Left lung (tissue), 4 donors: ENCODE measurements at regions not wholly inside any gene's neighbourhood (a gene's known extent, or its start where the extent isn't known, plus 50 kb on each side); places are given as distances from the start of the nearest gene placed in this dataset.

Experiments used
- ATAC-seq: fragments of 200-7000 bp; cut with Tn5 transposase; one replicate; pipeline ENCODE4 v1.9.1; 2020; ENCODE audit warnings: moderate library complexity
- DNase-seq, 4 donors: peaks; one replicate each; pipeline ENCODE4 v3.0.0-alpha.2; 2013 to 2020
- H3K27ac ChIP-seq, 2 donors: fragments of 200-600 bp; sonication (generic) in 1 of 2; one replicate each; pipeline versions ENCODE4 v1.5.0 to v1.8.0; 2020 to 2021
- H3K27me3 ChIP-seq, 2 donors: fragments of 200-600 bp; sonication (generic) in 1 of 2; one replicate each; pipeline versions ENCODE4 v1.5.0 to v1.8.0; 2020 to 2021
- H3K36me3 ChIP-seq, 2 donors: fragments of 200-600 bp; sonication (generic) in 1 of 2; one replicate each; pipeline versions ENCODE4 v1.5.0 to v1.8.0; 2020 to 2021
- H3K4me1 ChIP-seq, 2 donors: fragments of 200-600 bp; one replicate each; pipeline ENCODE4 v1.8.0; 2021
- H3K4me3 ChIP-seq, 2 donors: fragments of 200-600 bp; sonication (generic) in 1 of 2; one replicate each; pipeline versions ENCODE4 v1.5.0 to v1.8.0; 2020 to 2021; ENCODE audit warnings: mild to moderate bottlenecking in 1 of 2
- H3K9me3 ChIP-seq, 2 donors: fragments of 200-600 bp; sonication (generic) in 1 of 2; one replicate each; pipeline versions ENCODE4 v1.5.0 to v1.8.0; 2020 to 2021
- intact Hi-C, 2 donors: fragments of 100-400 bp; cut with DNase I; formaldehyde crosslinking; loops; one replicate each; pipeline versions ENCODE4 v1.11.2 to v1.14.2; 2022
- TF ChIP-seq, protein P1 (sequence below), 2 donors: fragments of 200-600 bp; sonication (generic) in 1 of 2; IDR thresholded peaks; one replicate each; pipeline versions ENCODE4 v1.5.0 to v1.8.0; 2021; ENCODE audit warnings: antibody characterized with exemption in 2 of 2
- donor health status: DM: no; HTN: yes; CAD: no.
- donor health status: DM: no; HTN: no; CAD: no.

DNA sequence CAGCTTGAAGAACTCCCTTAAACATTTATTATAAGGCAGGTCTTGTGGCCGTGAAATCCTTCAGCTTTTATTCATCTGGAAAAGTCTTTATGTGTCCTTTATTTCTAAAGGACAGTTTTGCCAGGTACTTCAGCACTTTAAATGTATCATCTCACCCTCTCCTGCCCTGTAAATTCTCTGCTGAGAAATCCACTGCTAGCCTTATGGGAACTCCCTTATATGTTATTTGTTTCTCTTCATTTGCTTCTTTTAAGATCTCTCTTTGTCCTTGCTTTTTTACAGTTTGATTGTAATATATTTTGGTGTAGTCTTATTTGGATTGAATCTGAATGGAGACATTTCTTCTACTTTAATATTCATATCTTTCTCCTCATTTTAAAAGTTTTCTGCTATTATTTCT is 86.7 kb upstream of the RBMS3 start:
- TF ChIP-seq, protein P1, sequence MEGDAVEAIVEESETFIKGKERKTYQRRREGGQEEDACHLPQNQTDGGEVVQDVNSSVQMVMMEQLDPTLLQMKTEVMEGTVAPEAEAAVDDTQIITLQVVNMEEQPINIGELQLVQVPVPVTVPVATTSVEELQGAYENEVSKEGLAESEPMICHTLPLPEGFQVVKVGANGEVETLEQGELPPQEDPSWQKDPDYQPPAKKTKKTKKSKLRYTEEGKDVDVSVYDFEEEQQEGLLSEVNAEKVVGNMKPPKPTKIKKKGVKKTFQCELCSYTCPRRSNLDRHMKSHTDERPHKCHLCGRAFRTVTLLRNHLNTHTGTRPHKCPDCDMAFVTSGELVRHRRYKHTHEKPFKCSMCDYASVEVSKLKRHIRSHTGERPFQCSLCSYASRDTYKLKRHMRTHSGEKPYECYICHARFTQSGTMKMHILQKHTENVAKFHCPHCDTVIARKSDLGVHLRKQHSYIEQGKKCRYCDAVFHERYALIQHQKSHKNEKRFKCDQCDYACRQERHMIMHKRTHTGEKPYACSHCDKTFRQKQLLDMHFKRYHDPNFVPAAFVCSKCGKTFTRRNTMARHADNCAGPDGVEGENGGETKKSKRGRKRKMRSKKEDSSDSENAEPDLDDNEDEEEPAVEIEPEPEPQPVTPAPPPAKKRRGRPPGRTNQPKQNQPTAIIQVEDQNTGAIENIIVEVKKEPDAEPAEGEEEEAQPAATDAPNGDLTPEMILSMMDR (IDR thresholded peaks at IDR 0.05): no peak
- H3K27me3 ChIP-seq: no peaks in the 10 kb centered on the region

DNA sequence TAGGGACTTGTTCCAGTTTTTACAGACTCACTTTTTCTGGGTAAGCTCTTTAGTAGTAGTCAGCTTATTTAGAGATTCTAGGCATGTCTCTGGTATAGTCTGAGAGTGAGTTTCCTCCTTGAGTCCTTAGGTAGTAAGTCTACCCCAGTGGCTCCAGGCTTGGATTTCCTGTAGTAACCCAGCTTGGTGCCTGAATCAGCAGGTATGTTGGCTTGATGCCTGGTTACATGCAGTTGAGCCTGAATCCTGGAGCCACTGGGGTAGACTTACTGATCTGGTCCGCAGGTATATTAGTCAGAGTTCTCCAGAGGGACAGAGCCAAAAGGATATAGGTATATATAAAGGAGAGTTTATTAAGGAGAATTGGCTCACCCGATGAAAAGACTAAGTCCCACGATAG is 85.8 kb upstream of the RBMS3 start:
- TF ChIP-seq, protein P1 (IDR thresholded peaks at IDR 0.05): no peak
- no peaks in the 10 kb centered on the region for H3K36me3 ChIP-seq
- no peaks in the 10 kb centered on the region for H3K4me1 ChIP-seq
- no peak for DNase-seq
- ATAC-seq: no peak
- H3K9me3 ChIP-seq: peaks cover 0 to 4% of the 10 kb centered on the region in 2 donors
- no peak overlapping the region for H3K4me3 ChIP-seq
- no peak overlapping the region for H3K27ac ChIP-seq
- no peaks in the 10 kb centered on the region for H3K27me3 ChIP-seq
- intact Hi-C loops: no loop called here

More for the DNA sequence above, 86.7 kb upstream of the RBMS3 start:
- H3K36me3 ChIP-seq: no peaks in the 10 kb centered on the region
- DNase-seq (no peak), ATAC-seq (no peak)
- peaks cover 0 to 4% of the 10 kb centered on the region in 2 donors for H3K9me3 ChIP-seq
- intact Hi-C loops: no loop called here
- H3K4me1 ChIP-seq: no peaks in the 10 kb centered on the region
- H3K4me3 ChIP-seq: no peak overlapping the region
- H3K27ac ChIP-seq: no peak overlapping the region

DNA sequence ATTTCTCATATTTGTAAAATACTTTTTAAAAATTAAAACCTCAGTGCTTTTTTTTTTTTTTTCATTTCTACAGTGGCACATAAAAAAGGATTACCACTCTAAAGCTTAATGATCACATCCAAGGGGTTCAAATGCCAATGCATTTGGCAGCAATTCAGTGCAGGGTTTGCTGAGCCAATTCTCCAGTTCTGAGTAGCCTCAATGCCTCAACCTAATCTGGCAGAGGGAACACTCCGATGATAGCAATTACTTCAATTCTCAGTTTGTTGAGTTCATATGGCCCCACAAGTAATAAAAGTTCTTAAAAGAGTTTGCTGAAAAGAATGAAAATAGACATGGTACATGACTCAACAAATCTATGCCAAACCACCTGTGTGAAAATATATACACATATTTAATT is 79.3 kb upstream of the RBMS3 start:
- Histone ChIP-seq H3K9me3 (no peaks in the 10 kb centered on the region), H3K27me3 (no peaks in the 10 kb centered on the region), H3K4me1 (no peaks in the 10 kb centered on the region), H3K36me3 (no peaks in the 10 kb centered on the region), H3K4me3 (no peak overlapping the region), H3K27ac (no peak overlapping the region)
- ATAC-seq (no peak), DNase-seq (no peak)
- TF ChIP-seq, protein P1 (IDR thresholded peaks at IDR 0.05): no peak
- intact Hi-C loops: no loop called here

DNA sequence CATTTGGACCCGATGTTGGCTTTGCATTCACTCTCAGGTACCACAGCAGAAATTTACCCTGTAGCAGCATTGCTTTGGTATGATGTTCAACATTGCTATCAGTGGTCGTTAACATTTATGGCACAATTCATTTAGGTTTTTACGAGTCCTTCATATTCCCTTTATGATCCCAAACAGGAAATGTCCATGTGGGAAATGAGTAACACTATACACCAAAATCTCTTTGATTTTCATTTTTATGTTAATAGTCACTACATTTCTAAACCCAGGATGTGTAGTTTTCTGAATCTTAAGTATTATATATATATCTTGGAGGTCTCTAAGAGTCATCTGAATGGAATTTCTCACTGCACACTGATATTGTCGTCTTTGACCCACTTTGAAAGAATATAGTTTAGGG is 78.5 kb upstream of the RBMS3 start:
- no peak for ATAC-seq
- Histone ChIP-seq H3K27me3 (no peaks in the 10 kb centered on the region), H3K9me3 (no peaks in the 10 kb centered on the region), H3K4me3 (no peak overlapping the region), H3K27ac (no peak overlapping the region), H3K36me3 (no peaks in the 10 kb centered on the region), H3K4me1 (no peaks in the 10 kb centered on the region)
- intact Hi-C loops: no loop called here
- no peak for DNase-seq
- TF ChIP-seq, protein P1 (IDR thresholded peaks at IDR 0.05): no peak

DNA sequence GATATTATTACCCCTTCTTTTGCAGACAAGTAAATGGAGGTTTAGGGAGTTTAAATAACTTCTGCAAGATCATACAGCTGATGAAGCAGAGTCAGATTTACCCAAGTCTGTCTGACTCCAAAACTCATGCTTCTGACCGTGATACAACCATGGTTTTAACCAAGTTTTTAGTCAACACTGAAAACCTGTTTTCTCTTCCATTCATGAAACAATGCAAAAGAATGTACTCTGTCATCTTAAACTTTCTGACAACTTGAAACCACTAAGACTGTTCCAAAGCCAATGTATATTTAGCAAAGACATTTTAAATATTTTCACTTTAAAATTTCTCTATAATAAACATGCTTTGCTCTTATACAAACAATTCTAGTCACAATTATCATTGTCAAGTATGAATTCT is 77.0 kb upstream of the RBMS3 start:
- no peak overlapping the region for H3K27ac ChIP-seq
- H3K4me3 ChIP-seq: no peak overlapping the region
- TF ChIP-seq, protein P1 (IDR thresholded peaks at IDR 0.05): no peak
- H3K9me3 ChIP-seq: no peaks in the 10 kb centered on the region
- intact Hi-C loops: no loop called here
- no peak for ATAC-seq
- H3K27me3 ChIP-seq: no peaks in the 10 kb centered on the region
- H3K4me1 ChIP-seq: no peaks in the 10 kb centered on the region
- DNase-seq: no peak
- no peaks in the 10 kb centered on the region for H3K36me3 ChIP-seq
